Karpas-422 (cell line): ENCODE measurements at regions not wholly inside any gene's neighbourhood (a gene's known extent, or its start where the extent isn't known, plus 50 kb on each side); places are given as distances from the start of the nearest gene placed in this dataset.

Source experiments
- DNase-seq: peaks from one replicate; pipeline ENCODE4 v3.0.0-alpha.2; 2015
- H2AFZ ChIP-seq: fragments of 200-600 bp; sonication (generic); 2 replicates; pipeline ENCODE4 v1.6.1; 2014; ENCODE audit warnings: antibody characterized with exemption, low read length, mixed read lengths
- H3K27ac ChIP-seq: fragments of 200-600 bp; sonication (generic); 2 replicates; pipeline ENCODE4 v1.5.1; 2014; ENCODE audit warnings: mild to moderate bottlenecking, low read length, moderate library complexity
- H3K27me3 ChIP-seq: fragments of 200-600 bp; sonication (generic); 2 replicates; pipeline ENCODE4 v1.6.1; 2014; ENCODE audit warnings: low read length, mixed read lengths
- H3K36me3 ChIP-seq: fragments of 200-600 bp; sonication (generic); 2 replicates; pipeline ENCODE4 v1.6.1; 2014; ENCODE audit warnings: low read length, mixed read lengths; ENCODE audit not compliant: insufficient read depth
- H3K4me1 ChIP-seq: fragments of 200-600 bp; sonication (generic); 2 replicates; pipeline ENCODE4 v1.6.1; 2014; ENCODE audit warnings: mild to moderate bottlenecking, low read length, mixed read lengths
- H3K4me2 ChIP-seq: fragments of 200-600 bp; sonication (generic); 2 replicates; pipeline ENCODE4 v1.6.1; 2014; ENCODE audit warnings: low read length, low read depth, mild to moderate bottlenecking; ENCODE audit not compliant: poor library complexity, severe bottlenecking
- H3K4me3 ChIP-seq: fragments of 200-600 bp; sonication (generic); 2 replicates; pipeline ENCODE4 v1.5.1; 2014; ENCODE audit warnings: mild to moderate bottlenecking, antibody characterized with exemption, low read length, mixed read lengths
- H3K79me2 ChIP-seq: fragments of 200-600 bp; sonication (generic); 2 replicates; pipeline ENCODE4 v1.6.1; 2014; ENCODE audit warnings: mild to moderate bottlenecking, low read length, mixed read lengths
- H3K9ac ChIP-seq: fragments of 200-600 bp; sonication (generic); 2 replicates; pipeline ENCODE4 v1.6.0; 2014; ENCODE audit warnings: low read length
- H3K9me2 ChIP-seq: fragments of 200-600 bp; sonication (generic), shearing (Covaris generic); replicated peaks from 2 replicates; pipeline ENCODE4 v1.6.0; 2014; ENCODE audit warnings: mild to moderate bottlenecking, low read length, moderate library complexity; ENCODE audit not compliant: insufficient read depth
- H3K9me3 ChIP-seq: fragments of 300-700, 200-600 bp; sonication (generic); 2 replicates; pipeline ENCODE4 v1.6.1; 2014; ENCODE audit warnings: low read length, mixed read lengths
- H4K20me1 ChIP-seq: fragments of 200-600 bp; sonication (generic); 2 replicates; pipeline ENCODE4 v1.6.1; 2014; ENCODE audit warnings: mild to moderate bottlenecking, antibody characterized with exemption, low read length, low read depth; ENCODE audit not compliant: insufficient read depth

- no peaks in the 10 kb centered on the region for H4K20me1 ChIP-seq
- no peaks in the 10 kb centered on the region for H3K4me1 ChIP-seq
- no peaks in the 10 kb centered on the region for H3K9me3 ChIP-seq
- no peak overlapping the region for H3K4me3 ChIP-seq
- DNase-seq, result no peak
- no peaks in the 10 kb centered on the region for H3K27me3 ChIP-seq
- H3K9ac ChIP-seq, result no peak overlapping the region
- H3K79me2 ChIP-seq, result no peaks in the 10 kb centered on the region
- no peak overlapping the region for H2AFZ ChIP-seq
- no peak overlapping the region for H3K27ac ChIP-seq
- H3K9me2 ChIP-seq, result no peaks in the 10 kb centered on the region
- no peaks in the 10 kb centered on the region for H3K36me3 ChIP-seq
- no peak overlapping the region for H3K4me2 ChIP-seq
These were observed 693.2 kb upstream of the SLC8A1 start for GRCh38 chr2:41145066-41145465.

- H3K9me2 ChIP-seq, result no peaks in the 10 kb centered on the region
- H3K79me2 ChIP-seq, result no peaks in the 10 kb centered on the region
- no peaks in the 10 kb centered on the region for H3K36me3 ChIP-seq
- no peak overlapping the region for H3K4me2 ChIP-seq
- no peaks in the 10 kb centered on the region for H3K9me3 ChIP-seq
- DNase-seq, result no peak
- H4K20me1 ChIP-seq, result no peaks in the 10 kb centered on the region
- no peaks in the 10 kb centered on the region for H3K4me1 ChIP-seq
- H3K27me3 ChIP-seq, result no peaks in the 10 kb centered on the region
- no peak overlapping the region for H3K4me3 ChIP-seq
- H3K27ac ChIP-seq, result no peak overlapping the region
- no peak overlapping the region for H3K9ac ChIP-seq
- no peak overlapping the region for H2AFZ ChIP-seq
These were observed 697.2 kb upstream of the SLC8A1 start for GRCh38 chr2:41149054-41149453.

- Histone ChIP-seq H3K79me2 (no peaks in the 10 kb centered on the region), H3K9me2 (0 out of 2 replicates have a peak, but pooled peaks cover 2% of the 10 kb centered on the region), H3K9ac (no peak overlapping the region), H2AFZ (no peak overlapping the region), H3K36me3 (no peaks in the 10 kb centered on the region), H3K4me2 (no peak overlapping the region), H3K27me3 (no peaks in the 10 kb centered on the region), H3K9me3 (no peaks in the 10 kb centered on the region), H3K4me3 (no peak overlapping the region), H4K20me1 (no peaks in the 10 kb centered on the region), H3K4me1 (no peaks in the 10 kb centered on the region), H3K27ac (no peak overlapping the region)
- no peak for DNase-seq
These were observed 699.9 kb upstream of the SLC8A1 start for GRCh38 chr2:41151746-41152145.

- Histone ChIP-seq H3K79me2 (no peaks in the 10 kb centered on the region), H3K27me3 (no peaks in the 10 kb centered on the region), H3K27ac (no peak overlapping the region), H4K20me1 (no peaks in the 10 kb centered on the region), H3K9ac (no peak overlapping the region), H3K9me3 (no peaks in the 10 kb centered on the region), H3K4me2 (no peak overlapping the region), H2AFZ (no peak overlapping the region), H3K4me3 (no peak overlapping the region), H3K36me3 (no peaks in the 10 kb centered on the region), H3K4me1 (no peaks in the 10 kb centered on the region), H3K9me2 (0 out of 2 replicates have a peak, but pooled peaks cover 2% of the 10 kb centered on the region)
- DNase-seq, result no peak
These were observed 700.4 kb upstream of the SLC8A1 start for GRCh38 chr2:41152318-41152717.

- Histone ChIP-seq H3K4me1 (peaks cover 8% of the 10 kb centered on the region), H3K9ac (no peak overlapping the region), H4K20me1 (no peaks in the 10 kb centered on the region), H3K79me2 (no peaks in the 10 kb centered on the region), H3K27ac (no peak overlapping the region), H2AFZ (no peak overlapping the region), H3K4me3 (no peak overlapping the region), H3K27me3 (no peaks in the 10 kb centered on the region), H3K4me2 (no peak overlapping the region), H3K9me2 (no peaks in the 10 kb centered on the region), H3K36me3 (no peaks in the 10 kb centered on the region), H3K9me3 (no peaks in the 10 kb centered on the region)
- DNase-seq, result no peak
These were observed 708.5 kb upstream of the SLC8A1 start for GRCh38 chr2:41160439-41160838.

GRCh38 chr2:41167014-41167413, 715.1 kb upstream of the SLC8A1 start:
- Histone ChIP-seq H3K27ac (no peak overlapping the region), H3K4me2 (no peak overlapping the region), H3K4me3 (no peak overlapping the region)

GRCh38 chr2:41169744-41170143, 717.9 kb upstream of the SLC8A1 start:
- Histone ChIP-seq H3K36me3 (no peaks in the 10 kb centered on the region), H3K4me3 (no peak overlapping the region), H3K4me2 (no peak overlapping the region), H2AFZ (no peak overlapping the region), H3K27ac (no peak overlapping the region), H4K20me1 (no peaks in the 10 kb centered on the region), H3K4me1 (no peaks in the 10 kb centered on the region), H3K9ac (no peak overlapping the region), H3K9me2 (no peaks in the 10 kb centered on the region), H3K9me3 (no peaks in the 10 kb centered on the region), H3K27me3 (no peaks in the 10 kb centered on the region), H3K79me2 (no peaks in the 10 kb centered on the region)
- DNase-seq, result no peak

More at GRCh38 chr2:41167014-41167413, 715.1 kb upstream of the SLC8A1 start:
- H3K36me3 ChIP-seq, result no peaks in the 10 kb centered on the region
- no peaks in the 10 kb centered on the region for H3K9me2 ChIP-seq
- no peaks in the 10 kb centered on the region for H3K9me3 ChIP-seq
- H3K4me1 ChIP-seq, result no peaks in the 10 kb centered on the region
- no peak for DNase-seq
- H2AFZ ChIP-seq, result no peak overlapping the region
- no peaks in the 10 kb centered on the region for H4K20me1 ChIP-seq
- no peaks in the 10 kb centered on the region for H3K79me2 ChIP-seq
- no peaks in the 10 kb centered on the region for H3K27me3 ChIP-seq
- no peak overlapping the region for H3K9ac ChIP-seq

- Histone ChIP-seq H3K4me1 (no peaks in the 10 kb centered on the region), H2AFZ (no peak overlapping the region), H3K4me3 (no peak overlapping the region), H3K79me2 (no peaks in the 10 kb centered on the region), H3K9me2 (no peaks in the 10 kb centered on the region), H3K27ac (no peak overlapping the region), H3K27me3 (no peaks in the 10 kb centered on the region), H3K9me3 (no peaks in the 10 kb centered on the region), H3K36me3 (no peaks in the 10 kb centered on the region), H3K4me2 (no peak overlapping the region), H3K9ac (no peak overlapping the region), H4K20me1 (no peaks in the 10 kb centered on the region)
- no peak for DNase-seq
These were observed 718.7 kb upstream of the SLC8A1 start for GRCh38 chr2:41170589-41170988.

GRCh38 chr2:41180387-41180786, 728.5 kb upstream of the SLC8A1 start:
- Histone ChIP-seq H3K79me2 (no peaks in the 10 kb centered on the region), H4K20me1 (no peaks in the 10 kb centered on the region), H3K9me2 (no peaks in the 10 kb centered on the region), H3K4me1 (no peaks in the 10 kb centered on the region), H3K9me3 (no peaks in the 10 kb centered on the region), H3K9ac (no peak overlapping the region), H3K4me3 (no peak overlapping the region), H3K36me3 (no peaks in the 10 kb centered on the region), H3K4me2 (no peak overlapping the region), H3K27ac (no peak overlapping the region), H3K27me3 (no peaks in the 10 kb centered on the region), H2AFZ (no peak overlapping the region)
- DNase-seq, result no peak
